Heart right ventricle (tissue), 16 donors: ENCODE measurements at regions not wholly inside any gene's neighbourhood (a gene's known extent, or its start where the extent isn't known, plus 50 kb on each side); places are given as distances from the start of the nearest gene placed in this dataset.

ENCODE experiments used
- ATAC-seq, 8 donors: fragments of 200-7000 bp; cut with Tn5 transposase; one replicate each; pipeline ENCODE4 v1.9.1; 2020; ENCODE audit warnings: mild to moderate bottlenecking in 8 of 8, moderate library complexity in 8 of 8, moderate number of reproducible peaks in 1 of 8
- DNase-seq, 2 donors: peaks; one replicate each; pipeline ENCODE4 v3.0.0-alpha.2; 2020
- H3K27ac ChIP-seq, 10 donors: fragments of 200-600 bp; sonication (generic) in 2 of 10; one replicate each; pipeline versions ENCODE4 v1.5.0 to v1.8.0; 2020 to 2022; ENCODE audit warnings: mild to moderate bottlenecking in 3 of 10
- H3K27me3 ChIP-seq, 7 donors: fragments of 200-600 bp; one replicate each; pipeline ENCODE4 v1.8.0; 2021 to 2022; ENCODE audit warnings: mild to moderate bottlenecking in 2 of 7
- H3K36me3 ChIP-seq, 9 donors: fragments of 200-600 bp; sonication (generic) in 1 of 9; one replicate each; pipeline versions ENCODE4 v1.5.0 to v1.8.0; 2020 to 2022; ENCODE audit warnings: mild to moderate bottlenecking in 2 of 9
- H3K4me1 ChIP-seq, 9 donors: fragments of 200-600 bp; sonication (generic) in 1 of 9; one replicate each; pipeline versions ENCODE4 v1.5.0 to v1.8.0; 2020 to 2022; ENCODE audit warnings: mild to moderate bottlenecking in 4 of 9
- H3K4me3 ChIP-seq, 10 donors: fragments of 200-600 bp; sonication (generic) in 2 of 10; one replicate each; pipeline versions ENCODE4 v1.5.0 to v1.8.0; 2020 to 2022; ENCODE audit warnings: mild to moderate bottlenecking in 7 of 10, moderate library complexity in 2 of 10
- H3K9me3 ChIP-seq, 11 donors: fragments of 200-600 bp in 10 of 11; sonication (generic) in 2 of 11; one replicate each; pipeline versions ENCODE4 v1.5.0 to v1.8.0; 2013 to 2022; ENCODE audit warnings: mild to moderate bottlenecking in 2 of 11, control low read depth in 1 of 11, moderate library complexity in 1 of 11
- whole genome bisulfite sequencing, 2 donors: extraction: QIAGEN DNeasy Blood & Tissue Kit; methylation state at CpG; one replicate each; pipeline ENCODE4 v1.1.7; 2013; ENCODE audit warnings: inconsistent platforms in 1 of 2; 5-methylcytosine and 5-hydroxymethylcytosine counted together
- intact Hi-C, 10 donors: fragments of 100-400 bp; cut with DNase I; formaldehyde crosslinking; loops; one replicate each; pipeline versions ENCODE4 v1.11.1 to v1.14.2; 2022
- TF ChIP-seq, protein P1 (sequence below), 9 donors: fragments of 200-600 bp; sonication (generic) in 2 of 9; IDR thresholded peaks; one replicate each; pipeline versions ENCODE4 v1.5.0 to v1.8.0; 2021 to 2022; ENCODE audit warnings: antibody characterized with exemption in 9 of 9, mild to moderate bottlenecking in 5 of 9, moderate library complexity in 1 of 9
- donor health status: Arrhythmogenic right ventricular cardiomyopathy.
- donor health status: ischemic (EF 13 %, LVEDD 7.1; RV severe dilation, severe dysfunction).
- donor health status: healthy with polysubstance abuse.
- donor health status: DM: no; HTN: yes; CAD: no.
- donor health status: DM: no; HTN: no; CAD: no.
- donor health status: ischemic (EF 25% LVEDD 6.9; RV normal size, moderate dysfunction).
- donor health status: ischemic (EF 25% LVEDD 5.7; RV mildly dilated, moderate dysfunction).
- donor health status: healthy.
- donor health status: DM: yes; HTN: yes; CAD: no.
- donor health status: Ischemic cardiomyopathy.
- donor health status: ischemic (EF 35%, LVEDD 5.7; RV mildly dilated, moderate dysfunction).
- donor health status: nonischemic (EF 11% LVEDD 7.7; RV severe dilation, severe dysfunction).
- donor health status: DM: yes; HTN: yes; CAD: no.
- donor health status: PGD.
- donor health status: ischemic (EF 29% LVEDD 5.4; RV normal size, mild dysfunction).
- donor health status: nonischemic (EF 23%, LVEDD 6.1; RV moderate dilation, normal function).

DNA sequence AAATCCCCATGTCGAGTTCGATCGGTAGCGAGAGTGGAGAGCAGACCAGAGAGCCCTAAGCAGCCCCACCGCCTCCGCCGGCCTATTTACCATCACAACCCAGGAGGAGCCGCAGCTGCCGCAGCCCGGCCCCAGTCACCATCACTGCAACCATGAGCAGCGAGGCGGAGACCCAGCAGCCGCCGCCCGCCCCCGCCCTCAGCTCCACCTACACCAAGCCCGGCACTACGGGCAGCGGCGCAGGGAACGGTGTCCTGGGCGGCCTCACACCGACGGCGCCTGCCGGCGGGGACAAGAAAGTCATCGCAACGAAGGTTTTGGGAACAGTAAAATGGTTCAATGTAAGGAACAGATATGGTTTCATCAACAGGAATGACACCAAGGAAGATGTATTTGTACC, 89.5 kb upstream of the TPM1 start:
- no peak overlapping the region for H3K27ac ChIP-seq
- WGBS, 2 donors = 55 to 61% methylated on average over 29 of the region's 29 CpGs
- intact Hi-C loops = no loop called here
- TF ChIP-seq, protein P1, sequence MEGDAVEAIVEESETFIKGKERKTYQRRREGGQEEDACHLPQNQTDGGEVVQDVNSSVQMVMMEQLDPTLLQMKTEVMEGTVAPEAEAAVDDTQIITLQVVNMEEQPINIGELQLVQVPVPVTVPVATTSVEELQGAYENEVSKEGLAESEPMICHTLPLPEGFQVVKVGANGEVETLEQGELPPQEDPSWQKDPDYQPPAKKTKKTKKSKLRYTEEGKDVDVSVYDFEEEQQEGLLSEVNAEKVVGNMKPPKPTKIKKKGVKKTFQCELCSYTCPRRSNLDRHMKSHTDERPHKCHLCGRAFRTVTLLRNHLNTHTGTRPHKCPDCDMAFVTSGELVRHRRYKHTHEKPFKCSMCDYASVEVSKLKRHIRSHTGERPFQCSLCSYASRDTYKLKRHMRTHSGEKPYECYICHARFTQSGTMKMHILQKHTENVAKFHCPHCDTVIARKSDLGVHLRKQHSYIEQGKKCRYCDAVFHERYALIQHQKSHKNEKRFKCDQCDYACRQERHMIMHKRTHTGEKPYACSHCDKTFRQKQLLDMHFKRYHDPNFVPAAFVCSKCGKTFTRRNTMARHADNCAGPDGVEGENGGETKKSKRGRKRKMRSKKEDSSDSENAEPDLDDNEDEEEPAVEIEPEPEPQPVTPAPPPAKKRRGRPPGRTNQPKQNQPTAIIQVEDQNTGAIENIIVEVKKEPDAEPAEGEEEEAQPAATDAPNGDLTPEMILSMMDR (IDR thresholded peaks at IDR 0.05) = no peak
- peaks cover 0 to 5% (median 0%) of the 10 kb centered on the region in 7 donors for H3K27me3 ChIP-seq
- no peaks in the 10 kb centered on the region for H3K9me3 ChIP-seq
- no peak for ATAC-seq
- peaks cover 1 to 24% (median 13%) of the 10 kb centered on the region in 9 donors for H3K4me1 ChIP-seq
- DNase-seq = no peak
- H3K4me3 ChIP-seq = no peak overlapping the region
- H3K36me3 ChIP-seq = no peaks in the 10 kb centered on the region

DNA sequence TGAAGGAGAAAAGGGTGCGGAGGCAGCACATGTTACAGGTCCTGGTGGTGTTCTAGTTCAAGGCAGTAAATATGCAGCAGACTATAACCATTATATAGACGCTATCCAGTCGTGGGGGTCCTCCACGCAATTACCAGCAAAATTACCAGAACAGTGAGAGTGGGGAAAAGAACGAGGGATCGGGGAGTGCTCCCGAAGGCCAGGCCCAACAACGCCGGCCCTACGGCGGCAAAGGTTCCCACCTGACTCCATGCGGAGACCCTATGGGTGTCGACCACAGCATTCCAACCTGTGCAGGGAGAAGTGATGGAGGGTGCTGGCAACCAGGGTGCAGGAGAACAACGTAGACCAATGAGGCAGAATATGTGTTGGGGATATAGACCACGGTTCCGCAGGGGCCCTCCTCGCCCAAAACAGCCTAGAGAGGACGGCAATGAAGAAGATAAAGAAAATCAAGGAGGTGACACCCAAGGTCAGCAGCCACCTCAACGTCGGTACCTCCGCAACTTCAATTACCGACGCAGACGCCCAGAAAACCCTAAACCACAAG, 89.0 kb upstream of the TPM1 start:
- ATAC-seq (no peak), DNase-seq (no peak)
- no peaks in the 10 kb centered on the region for H3K9me3 ChIP-seq
- H3K4me1 ChIP-seq = peaks cover 3 to 30% (median 18%) of the 10 kb centered on the region in 9 donors
- H3K27ac ChIP-seq = no peak overlapping the region
- no peak overlapping the region for H3K4me3 ChIP-seq
- WGBS, 2 donors = 88 to 96% methylated on average over 24 of the region's 24 CpGs
- H3K27me3 ChIP-seq = peaks cover 0 to 5% (median 0%) of the 10 kb centered on the region in 7 donors
- H3K36me3 ChIP-seq = no peaks in the 10 kb centered on the region
- intact Hi-C loops = loop anchor here in 1 of 10 donors (2.0 kb wide), 1 partner anchor 51 kb away; no protein-coding TSS in a partner anchor
- TF ChIP-seq, protein P1 (IDR thresholded peaks at IDR 0.05) = no peak

DNA sequence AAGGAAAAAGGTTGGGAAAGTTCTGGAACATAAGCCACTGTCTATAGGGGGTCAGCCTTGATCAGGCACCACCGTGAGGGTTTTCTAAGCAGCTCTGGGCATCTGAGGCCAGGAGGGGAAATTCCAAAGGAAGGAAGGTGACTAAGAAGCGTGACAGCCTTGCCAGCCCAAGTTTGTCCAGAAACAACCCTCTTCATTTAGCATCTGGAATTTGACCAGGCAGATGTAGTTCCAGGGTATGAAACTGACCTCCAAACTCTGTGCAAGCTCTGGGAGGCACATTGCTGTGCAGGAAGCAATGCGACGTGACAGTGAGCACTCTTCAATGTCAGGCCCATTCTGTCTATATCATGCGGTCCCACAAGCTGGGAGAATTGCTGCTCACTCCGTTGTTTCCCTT, 85.4 kb upstream of the TPM1 start:
- ATAC-seq (peak in 2 of 8 donors; percentile 22 to 30), DNase-seq (no peak)
- Histone ChIP-seq H3K9me3 (no peaks in the 10 kb centered on the region), H3K36me3 (no peaks in the 10 kb centered on the region), H3K27me3 (peaks cover 0 to 5% (median 0%) of the 10 kb centered on the region in 7 donors), H3K4me3 (no peak overlapping the region), H3K4me1 (peaks cover 0 to 38% (median 18%) of the 10 kb centered on the region in 9 donors), H3K27ac (peak overlapping the region in 3 of 10 donors; percentile 4 to 67 (median 31))
- TF ChIP-seq, protein P1 (IDR thresholded peaks at IDR 0.05) = no peak
- 44 to 49% methylated on average over 6 of the region's 6 CpGs for WGBS, 2 donors
- intact Hi-C loops = no loop called here

DNA sequence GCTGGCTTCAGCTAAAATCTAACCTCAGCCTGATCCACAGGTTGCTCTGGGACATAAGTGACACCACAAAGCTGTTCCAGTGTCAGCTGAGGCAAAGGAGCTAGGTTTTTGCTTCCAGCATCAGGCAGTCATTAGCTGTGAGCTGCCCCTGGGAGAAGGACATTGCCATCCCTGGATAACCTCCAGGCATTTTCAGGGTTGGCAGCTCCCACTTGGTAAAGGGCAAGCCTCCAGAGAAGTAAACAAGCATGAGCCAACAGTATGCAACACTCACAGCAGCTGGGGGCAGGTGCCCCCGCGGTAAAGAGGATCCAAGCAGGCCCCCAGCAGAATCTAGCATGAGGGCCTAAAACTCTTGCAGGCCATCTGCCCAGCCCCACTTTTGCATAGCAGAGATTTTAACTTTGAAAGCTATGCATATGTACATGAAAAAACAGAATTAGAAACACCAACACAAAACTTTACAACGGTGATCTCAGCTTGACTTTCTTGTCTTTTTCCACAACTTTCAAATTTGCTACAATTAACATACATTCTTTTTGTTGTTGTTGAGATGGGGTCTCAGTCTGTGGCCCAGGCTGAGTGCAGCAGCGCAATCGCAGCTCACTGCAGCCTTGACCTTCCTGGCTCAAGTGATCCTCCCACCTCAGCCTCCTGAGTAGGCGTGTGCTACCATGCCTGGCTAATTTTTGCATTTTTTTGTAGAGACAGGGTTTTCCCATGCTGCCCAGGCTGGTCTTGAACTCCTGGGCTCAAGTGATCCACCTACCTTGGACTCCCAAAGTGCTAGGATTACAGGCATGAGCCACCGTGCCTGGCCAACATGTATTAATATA, 83.8 kb upstream of the TPM1 start:
- Histone ChIP-seq H3K27ac (peak overlapping the region; percentile 7 to 86 (median 73)), H3K36me3 (no peaks in the 10 kb centered on the region), H3K4me3 (no peak overlapping the region), H3K27me3 (no peaks in the 10 kb centered on the region), H3K4me1 (peaks cover 0 to 42% (median 18%) of the 10 kb centered on the region in 9 donors), H3K9me3 (no peaks in the 10 kb centered on the region)
- ATAC-seq (peak; percentile 72 to 94 (median 88)), DNase-seq (peak; percentile 24 to 61)
- intact Hi-C loops = no loop called here
- WGBS, 2 donors = 65 to 79% methylated on average over 7 of the region's 7 CpGs
- TF ChIP-seq, protein P1 (IDR thresholded peaks at IDR 0.05) = no peak
